Astrocyte of the cerebellum (primary cell): ENCODE measurements at regions not wholly inside any gene's neighbourhood (a gene's known extent, or its start where the extent isn't known, plus 50 kb on each side); places are given as distances from the start of the nearest gene placed in this dataset.
"Not testable (repeated sequence)": the region's sequence is repeated elsewhere in the genome, so short reads cannot be mapped to it uniquely, and the experiment has no call there.

ENCODE experiments used
- DNase-seq: peaks from one replicate; pipeline ENCODE4 v3.0.0-alpha.2; 2011; ENCODE audit warnings: low read depth
- H3K4me3 ChIP-seq: 2 replicates; pipeline ENCODE4 v1.5.1; 2011; ENCODE audit warnings: mild to moderate bottlenecking, low read depth, low read length, moderate library complexity
- in situ Hi-C: cut with HindIII; loops from 2 replicates; pipeline ENCODE4 v1.10.0; 2017; ENCODE audit warnings: low sequenced_read_pairs
- TF ChIP-seq, protein P1 (sequence below): IDR thresholded peaks from 2 replicates; pipeline ENCODE4 v1.5.1; 2012; ENCODE audit warnings: low read length, low read depth, moderate library complexity, mild to moderate bottlenecking; ENCODE audit errors: missing control alignments

DNA sequence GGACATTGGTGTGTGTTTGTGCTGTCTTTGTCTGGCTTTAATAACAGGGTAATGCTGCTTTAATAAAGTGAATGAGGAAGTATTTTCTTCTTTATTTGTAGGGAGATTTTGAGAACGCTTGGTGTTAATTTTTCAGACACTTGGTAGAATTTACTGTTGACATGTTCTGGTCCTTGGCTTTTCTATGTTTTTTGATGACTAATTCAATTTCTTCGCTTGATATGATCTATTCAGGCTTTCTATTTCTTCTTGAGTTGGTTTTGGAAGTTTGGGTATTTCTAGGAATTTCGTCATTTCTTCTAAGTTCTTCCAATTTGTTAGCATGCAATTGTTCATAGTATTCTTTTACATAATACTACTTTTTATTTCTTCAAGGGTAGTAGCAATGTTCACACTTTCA, 167.8 kb downstream of the TTC6 start:
- TF ChIP-seq, protein P1, sequence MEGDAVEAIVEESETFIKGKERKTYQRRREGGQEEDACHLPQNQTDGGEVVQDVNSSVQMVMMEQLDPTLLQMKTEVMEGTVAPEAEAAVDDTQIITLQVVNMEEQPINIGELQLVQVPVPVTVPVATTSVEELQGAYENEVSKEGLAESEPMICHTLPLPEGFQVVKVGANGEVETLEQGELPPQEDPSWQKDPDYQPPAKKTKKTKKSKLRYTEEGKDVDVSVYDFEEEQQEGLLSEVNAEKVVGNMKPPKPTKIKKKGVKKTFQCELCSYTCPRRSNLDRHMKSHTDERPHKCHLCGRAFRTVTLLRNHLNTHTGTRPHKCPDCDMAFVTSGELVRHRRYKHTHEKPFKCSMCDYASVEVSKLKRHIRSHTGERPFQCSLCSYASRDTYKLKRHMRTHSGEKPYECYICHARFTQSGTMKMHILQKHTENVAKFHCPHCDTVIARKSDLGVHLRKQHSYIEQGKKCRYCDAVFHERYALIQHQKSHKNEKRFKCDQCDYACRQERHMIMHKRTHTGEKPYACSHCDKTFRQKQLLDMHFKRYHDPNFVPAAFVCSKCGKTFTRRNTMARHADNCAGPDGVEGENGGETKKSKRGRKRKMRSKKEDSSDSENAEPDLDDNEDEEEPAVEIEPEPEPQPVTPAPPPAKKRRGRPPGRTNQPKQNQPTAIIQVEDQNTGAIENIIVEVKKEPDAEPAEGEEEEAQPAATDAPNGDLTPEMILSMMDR = no peak
- in situ Hi-C loops = no loop called here
- no peak for DNase-seq
- no peak overlapping the region for H3K4me3 ChIP-seq

DNA sequence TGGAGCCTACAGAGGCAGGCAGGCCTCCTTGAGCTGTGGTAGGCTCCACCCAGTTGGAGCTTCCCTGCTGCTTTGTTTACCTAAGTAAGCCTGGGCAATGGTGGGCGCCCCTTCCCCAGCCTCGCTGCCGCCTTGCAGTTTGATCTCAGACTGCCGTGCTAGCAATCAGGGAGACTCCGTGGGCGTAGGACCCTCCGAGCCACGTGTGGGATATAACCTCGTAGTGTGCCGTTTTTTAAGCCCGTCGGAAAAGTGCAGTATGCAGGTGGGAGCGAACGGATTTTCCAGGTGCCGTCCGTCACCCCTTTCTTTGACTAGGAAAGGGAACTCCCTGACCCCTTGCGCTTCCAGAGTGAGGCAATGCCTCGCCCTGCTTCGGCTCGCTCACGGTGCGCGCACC, 176.9 kb downstream of the TTC6 start:
- in situ Hi-C loops, H3K4me3 ChIP-seq, DNase-seq: not testable (repeated sequence)

DNA sequence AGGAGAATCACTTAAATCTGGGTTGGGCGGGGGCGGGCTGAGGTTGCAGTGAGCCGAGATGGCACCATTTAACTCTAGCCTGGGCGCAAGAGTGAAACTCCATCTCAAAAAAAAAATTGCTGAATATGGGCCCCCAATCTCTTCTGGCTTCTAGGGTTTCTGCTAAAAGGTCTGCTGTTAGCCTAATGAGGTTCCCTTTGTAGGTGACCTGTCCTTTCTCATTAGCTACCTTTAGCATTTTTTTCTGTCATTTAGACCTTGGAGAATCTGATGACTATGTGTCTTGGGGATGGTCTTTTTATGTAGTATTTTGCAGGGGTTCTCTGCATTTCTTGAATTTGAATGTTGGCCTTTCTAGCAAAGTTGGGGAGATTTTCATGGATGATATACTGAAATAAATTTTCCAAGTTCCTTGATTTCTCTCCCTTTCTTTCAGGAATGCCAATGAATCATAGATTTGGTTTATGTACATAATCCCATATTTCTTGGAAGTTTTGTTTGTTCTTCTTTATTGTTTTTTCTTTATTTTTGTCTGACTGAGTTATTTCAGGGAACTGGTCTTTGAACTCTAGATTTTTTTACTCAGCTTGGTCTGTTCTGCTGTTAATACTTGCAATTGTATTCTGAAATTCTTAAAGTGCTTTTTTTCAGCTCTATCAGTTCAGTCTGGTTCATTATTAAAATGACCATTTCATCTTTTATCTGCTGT, 181.5 kb downstream of the TTC6 start:
- TF ChIP-seq, protein P1 = no peak

DNA sequence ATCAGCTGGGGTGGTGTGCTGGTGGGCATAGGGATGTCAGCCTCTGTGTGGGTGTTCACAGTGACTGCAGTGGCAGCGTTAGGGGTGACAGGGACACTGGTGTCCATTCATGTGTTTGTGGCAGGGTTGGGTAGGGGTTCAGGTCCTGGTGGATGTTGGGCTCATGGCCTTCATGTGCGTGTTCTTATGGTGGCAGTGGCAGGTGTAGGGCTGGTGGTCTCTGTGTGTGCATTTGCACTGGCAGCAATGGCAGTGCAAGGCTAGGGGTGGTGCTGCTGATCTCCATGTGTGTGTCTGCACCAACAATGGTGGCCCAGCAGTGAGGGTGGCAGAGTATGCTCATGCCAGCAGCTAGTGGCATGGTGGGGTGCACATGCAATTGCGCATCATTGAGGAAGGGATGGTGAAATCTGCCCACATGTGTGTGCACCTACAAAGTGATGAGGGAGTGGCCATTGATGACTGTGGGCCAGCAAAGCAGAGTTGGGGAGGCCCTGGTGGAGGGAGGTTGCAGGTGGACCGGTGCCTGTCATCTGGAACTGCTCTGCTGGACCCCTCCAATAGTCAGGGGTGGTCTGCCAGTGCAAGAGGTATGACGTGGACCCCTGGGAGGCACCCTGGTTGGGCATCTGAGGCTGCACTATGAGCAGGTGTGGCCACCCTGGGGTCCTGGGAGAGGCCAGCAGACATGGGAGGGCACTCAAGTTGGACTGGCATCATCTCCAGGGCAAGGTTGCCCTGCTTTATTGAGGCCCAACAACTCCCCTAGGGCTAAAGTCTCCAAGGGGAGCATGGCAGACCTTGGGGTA, 182.9 kb downstream of the TTC6 start:
- TF ChIP-seq, protein P1 = no peak
- no peak for DNase-seq
- no peak overlapping the region for H3K4me3 ChIP-seq
- in situ Hi-C loops = no loop called here

More for the DNA sequence above, 181.5 kb downstream of the TTC6 start:
- in situ Hi-C loops = no loop called here
- DNase-seq = no peak
- no peak overlapping the region for H3K4me3 ChIP-seq

DNA sequence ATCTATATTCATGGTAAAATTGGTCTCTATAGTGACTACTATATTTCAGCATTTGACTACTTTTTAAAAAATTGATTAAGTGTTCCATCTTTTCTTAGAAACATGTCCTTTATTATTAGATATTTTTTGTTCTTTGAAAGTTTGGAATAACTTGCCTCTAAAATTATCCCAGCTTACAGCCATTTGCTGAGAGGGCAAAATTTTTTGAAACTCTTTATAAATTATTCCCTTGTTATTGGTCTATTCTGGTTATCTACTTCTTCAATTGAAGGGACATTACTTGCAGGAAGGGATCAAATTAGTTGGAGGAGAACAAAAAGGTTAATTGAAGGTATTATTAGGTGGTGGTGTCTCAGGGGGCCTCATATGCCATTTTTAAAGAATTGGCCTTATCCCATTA, 184.1 kb downstream of the TTC6 start:
- TF ChIP-seq, protein P1 = no peak
- DNase-seq = no peak
- in situ Hi-C loops = no loop called here
- no peak overlapping the region for H3K4me3 ChIP-seq

DNA sequence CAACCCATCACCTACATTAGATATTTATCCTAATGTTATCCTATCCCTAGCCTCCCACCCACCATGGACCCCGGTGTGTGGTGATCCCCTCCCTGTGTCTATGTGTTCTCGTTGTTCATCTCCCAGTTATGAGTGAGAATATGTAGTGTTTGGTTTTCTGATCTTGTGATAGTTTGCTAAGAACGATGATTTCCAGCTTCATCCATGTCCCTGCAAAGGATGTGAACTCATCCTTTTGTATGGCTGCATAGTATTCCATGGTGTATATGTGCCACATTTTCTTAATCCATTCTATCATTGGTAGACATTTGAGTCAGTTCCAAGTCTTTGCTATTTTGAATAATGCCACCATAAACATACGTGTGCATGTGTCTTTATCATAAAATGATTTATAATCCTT, 185.3 kb downstream of the TTC6 start:
- H3K4me3 ChIP-seq, DNase-seq, in situ Hi-C loops: not testable (repeated sequence)

DNA sequence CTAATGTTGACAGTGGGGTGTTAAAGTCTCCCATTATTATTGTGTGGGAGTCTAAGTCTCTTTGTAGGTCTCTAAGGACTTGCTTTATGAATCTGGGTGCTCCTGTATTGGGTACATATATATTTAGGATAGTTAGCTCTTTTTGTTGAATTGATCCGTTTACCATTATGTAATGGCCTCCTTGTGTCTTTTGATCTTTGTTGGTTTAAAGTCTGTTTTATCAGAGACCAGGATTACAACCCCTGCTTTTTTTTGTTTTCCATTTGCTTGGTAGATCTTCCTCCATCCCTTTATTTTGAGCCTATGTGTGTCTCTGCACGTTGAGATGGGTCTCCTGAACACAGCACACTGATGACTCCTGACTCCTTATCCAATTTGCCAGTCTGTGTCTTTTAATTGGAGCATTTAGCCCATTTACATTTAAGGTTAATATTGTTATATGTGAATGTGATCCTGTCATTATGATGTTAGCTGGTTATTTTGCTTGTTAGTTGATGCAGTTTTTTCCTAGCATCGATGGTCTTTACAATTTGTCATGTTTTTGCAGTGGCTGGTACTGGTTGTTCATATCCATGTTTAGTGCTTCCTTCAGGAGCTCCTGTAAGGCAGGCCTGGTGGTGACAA, 188.9 kb downstream of the TTC6 start:
- H3K4me3 ChIP-seq, in situ Hi-C loops, DNase-seq: not testable (repeated sequence)

DNA sequence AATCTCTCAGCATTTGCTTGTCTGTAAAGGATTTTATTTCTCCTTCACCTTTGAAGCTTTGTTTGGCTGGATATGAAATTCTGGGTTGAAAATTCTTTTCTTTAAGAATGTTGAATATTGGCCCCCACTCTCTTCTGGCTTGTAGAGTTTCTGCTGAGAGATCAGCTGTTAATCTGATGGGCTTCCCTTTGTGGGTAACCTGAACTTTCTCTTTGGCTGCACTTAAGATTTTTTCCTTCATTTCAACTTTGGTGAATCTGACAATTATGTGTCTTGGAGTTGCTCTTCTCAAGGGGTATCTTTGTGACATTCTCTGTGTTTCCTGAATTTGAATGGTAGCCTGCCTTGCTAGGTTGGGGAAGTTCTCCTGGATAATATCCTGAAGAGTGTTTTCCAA, 189.4 kb downstream of the TTC6 start:
- DNase-seq, H3K4me3 ChIP-seq, in situ Hi-C loops: not testable (repeated sequence)

DNA sequence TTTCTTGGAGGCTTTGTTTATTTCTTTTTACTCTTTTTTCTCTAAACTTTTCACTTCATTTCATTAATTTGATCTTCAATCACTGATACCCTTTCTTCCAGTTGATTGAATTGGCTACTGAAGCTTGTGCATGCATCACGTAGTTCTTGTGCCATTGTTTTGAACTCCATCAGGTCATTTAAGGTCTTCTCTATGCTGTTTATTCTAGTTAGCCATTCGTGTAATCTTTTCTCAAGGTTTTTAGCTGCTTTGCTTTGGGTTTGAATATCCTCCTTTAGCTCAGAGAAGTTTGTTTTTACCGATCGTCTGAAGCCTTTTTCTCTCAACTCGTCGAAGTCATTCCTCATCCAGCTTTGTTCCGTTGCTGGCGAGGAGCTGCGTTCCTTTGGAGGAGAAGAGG, 189.9 kb downstream of the TTC6 start:
- in situ Hi-C loops, DNase-seq, H3K4me3 ChIP-seq: not testable (repeated sequence)

DNA sequence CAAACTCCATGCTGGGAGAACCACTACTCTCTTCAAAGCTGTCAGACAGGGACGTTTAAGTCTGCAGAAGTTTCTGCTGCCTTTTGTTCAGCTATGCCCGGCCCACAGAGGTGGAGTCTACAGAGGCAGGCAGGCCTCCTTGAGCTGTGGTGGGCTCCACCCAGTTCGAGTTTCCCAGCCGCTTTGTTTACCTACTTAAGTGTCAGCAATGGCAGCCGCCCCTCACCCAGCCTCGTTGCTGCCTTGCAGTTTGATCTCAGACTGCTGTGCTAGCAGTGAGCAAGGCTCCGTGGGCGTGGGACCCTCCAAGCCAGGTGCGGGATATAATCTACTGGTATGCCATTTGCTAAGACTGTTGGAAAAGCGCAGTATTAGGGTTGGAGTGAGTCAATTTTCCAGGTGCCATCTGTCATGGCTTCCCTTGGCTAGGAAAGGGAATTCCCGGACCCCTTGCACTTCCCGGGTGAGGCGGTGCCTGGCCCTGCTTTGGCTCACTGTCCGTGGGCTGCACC, 190.7 kb downstream of the TTC6 start:
- H3K4me3 ChIP-seq, DNase-seq, in situ Hi-C loops: not testable (repeated sequence)
